Prostate gland (tissue), 2 donors: ENCODE measurements at regions not wholly inside any gene's neighbourhood (a gene's known extent, or its start where the extent isn't known, plus 50 kb on each side); places are given as distances from the start of the nearest gene placed in this dataset.

ENCODE experiments used
- CTCF ChIP-seq, 4 experiments: fragments of 200-600 bp in 2 of 4; fragments of 450-650 bp in 2 of 4; sonication (generic) in 2 of 4; IDR thresholded peaks; 1 replicate in 3 of 4; 2 replicates in 1 of 4; pipeline ENCODE4 v1.5.1; 2016 to 2019; ENCODE audit warnings: antibody characterized with exemption in 4 of 4, mild to moderate bottlenecking in 2 of 4, moderate library complexity in 2 of 4
- POLR2A ChIP-seq: fragments of 450-650 bp; IDR thresholded peaks from one replicate; pipeline ENCODE4 v1.6.1; 2016; ENCODE audit warnings: antibody characterized with exemption, mild to moderate bottlenecking
- POLR2AphosphoS5 ChIP-seq: sonication (generic); formaldehyde crosslinking; IDR thresholded peaks from one replicate; pipeline ENCODE4 v1.6.1; 2017; ENCODE audit warnings: antibody characterized with exemption

GRCh38 chr4:136395212-136395722 lies 1137.0 kb downstream of the PCDH18 start:
- TF ChIP-seq CTCF (IDR thresholded peaks at IDR 0.05) (no peak), POLR2AphosphoS5 (no peak), POLR2A (no peak)
